ENCODE measurements at regions not wholly inside any gene's neighbourhood (a gene's known extent, or its start where the extent isn't known, plus 50 kb on each side); places are given as distances from the start of the nearest gene placed in this dataset.

GRCh38 chr2:8314063-8314462 is 367.8 kb upstream of the ID2 start:
- peak overlapping the region; percentile 86 to 93 (median 91) for H3K27ac Mint-ChIP-seq
- H3K4me1 Mint-ChIP-seq: peaks cover 78% of the 10 kb centered on the region
- Histone ChIP-seq H4K20me1 (ENCODE audit: insufficient read depth, low read length) (no peaks in the 10 kb centered on the region), H3K4me2 (replicated peaks; ENCODE audit: extremely low read depth, low read length, poor library complexity, severe bottlenecking) (peak overlapping the region; percentile 48), H3K27ac (ENCODE audit: low read depth in 1 of 2, low read length in 2 of 2) (peak overlapping the region; percentile 42 to 86), H3K4me3 (replicated peaks in 1 of 3; ENCODE audit: low read depth in 2 of 3, low read length in 3 of 3) (peak overlapping the region in 1 of 3 experiments; percentile 51), H3K27me3 (ENCODE audit: control insufficient read depth in 2 of 2, insufficient read depth in 2 of 2, low read length in 2 of 2) (no peaks in the 10 kb centered on the region), H3K4me1 (ENCODE audit: control insufficient read depth in 1 of 2, insufficient read depth in 2 of 2, low read length in 2 of 2) (peaks cover 73 to 78% of the 10 kb centered on the region in 2 donors), H3K9ac (ENCODE audit: insufficient read depth, low read length, poor library complexity, severe bottlenecking) (no peak overlapping the region), H3K79me2 (ENCODE audit: insufficient read depth, low read length) (no peaks in the 10 kb centered on the region), H3K9me3 (replicated peaks in 1 of 2; ENCODE audit: control insufficient read depth in 1 of 2, insufficient read depth in 1 of 2, low read length in 2 of 2) (no peaks in the 10 kb centered on the region), H2AFZ (ENCODE audit: insufficient read depth, low read depth, low read length, poor library complexity, severe bottlenecking) (no peak overlapping the region), H3K36me3 (replicated peaks in 1 of 2; ENCODE audit: control insufficient read depth in 1 of 2, insufficient read depth in 2 of 2, low read length in 2 of 2) (no peaks in the 10 kb centered on the region)
- peak; percentile 51 to 66 (median 65) for DNase-seq
- no peak for TF ChIP-seq CTCF (IDR thresholded peaks at IDR 0.05)
- H3K27me3 Mint-ChIP-seq (ENCODE audit: low read depth in 3 of 3): peaks cover 2 to 7% (median 4%) of the 10 kb centered on the region in 3 donors
- intact Hi-C loops (cut with micrococcal nuclease): loop anchor here (10.0 kb wide), 2 partner anchors 79 to 161 kb away; no protein-coding TSS in a partner anchor
- H3K4me3 Mint-ChIP-seq: peak overlapping the region in 1 of 2 donors; percentile 35
- H3K9me3 Mint-ChIP-seq: peaks cover 0 to 7% (median 0%) of the 10 kb centered on the region in 7 donors
- H3K36me3 Mint-ChIP-seq: no peaks in the 10 kb centered on the region
- WGBS (ENCODE audit: insufficient coverage): no CpG with 5 or more reads among the region's 3 CpGs

- H3K27me3 ChIP-seq (ENCODE audit: control insufficient read depth in 2 of 2, insufficient read depth in 2 of 2, low read length in 2 of 2): no peaks in the 10 kb centered on the region
- peaks cover 58 to 68% of the 10 kb centered on the region in 2 donors for H3K4me1 ChIP-seq (ENCODE audit: control insufficient read depth in 1 of 2, insufficient read depth in 2 of 2, low read length in 2 of 2)
- 62% methylated on average over 6 of the region's 7 CpGs for WGBS (ENCODE audit: insufficient coverage)
- H3K79me2 ChIP-seq (ENCODE audit: insufficient read depth, low read length): no peaks in the 10 kb centered on the region
- peak overlapping the region; percentile 11 for H2AFZ ChIP-seq (ENCODE audit: insufficient read depth, low read depth, low read length, poor library complexity, severe bottlenecking)
- peaks cover 2 to 5% (median 4%) of the 10 kb centered on the region in 3 donors for H3K27me3 Mint-ChIP-seq (ENCODE audit: low read depth in 3 of 3)
- peaks cover 0 to 7% (median 0%) of the 10 kb centered on the region in 7 donors for H3K9me3 Mint-ChIP-seq
- peak overlapping the region; percentile 50 to 77 for H3K27ac ChIP-seq (ENCODE audit: low read depth in 1 of 2, low read length in 2 of 2)
- TF ChIP-seq CTCF (IDR thresholded peaks at IDR 0.05): no peak
- H3K27ac Mint-ChIP-seq: peak overlapping the region; percentile 75 to 95 (median 86)
- no peak overlapping the region for H3K9ac ChIP-seq (ENCODE audit: insufficient read depth, low read length, poor library complexity, severe bottlenecking)
- peak overlapping the region in 1 of 3 experiments; percentile 19 for H3K4me3 ChIP-seq (replicated peaks in 1 of 3; ENCODE audit: low read depth in 2 of 3, low read length in 3 of 3)
- peak overlapping the region; percentile 3 for H3K4me2 ChIP-seq (replicated peaks; ENCODE audit: extremely low read depth, low read length, poor library complexity, severe bottlenecking)
- peaks cover 66% of the 10 kb centered on the region for H3K4me1 Mint-ChIP-seq
- H4K20me1 ChIP-seq (ENCODE audit: insufficient read depth, low read length): no peaks in the 10 kb centered on the region
- peak; percentile 82 to 91 (median 89) for DNase-seq
- peak overlapping the region in 1 of 2 donors; percentile 7 for H3K4me3 Mint-ChIP-seq
- intact Hi-C loops (cut with micrococcal nuclease): loop anchor here (10.0 kb wide), 2 partner anchors 81 to 159 kb away; no protein-coding TSS in a partner anchor
- no peaks in the 10 kb centered on the region for H3K36me3 ChIP-seq (replicated peaks in 1 of 2; ENCODE audit: control insufficient read depth in 1 of 2, insufficient read depth in 2 of 2, low read length in 2 of 2)
- peaks cover 0 to 2% of the 10 kb centered on the region in 2 donors for H3K36me3 Mint-ChIP-seq
- H3K9me3 ChIP-seq (replicated peaks in 1 of 2; ENCODE audit: control insufficient read depth in 1 of 2, insufficient read depth in 1 of 2, low read length in 2 of 2): no peaks in the 10 kb centered on the region
Measured at GRCh38 chr2:8315531-8316165, 366.2 kb upstream of the ID2 start.

Data from CD14-positive monocyte (primary cell).